HL-60 (cell line): ENCODE measurements at regions not wholly inside any gene's neighbourhood (a gene's known extent, or its start where the extent isn't known, plus 50 kb on each side); places are given as distances from the start of the nearest gene placed in this dataset.

Source experiments
- DNase-seq, 2 experiments: peaks; one replicate each; pipeline ENCODE4 v3.0.0-alpha.2; 2010 to 2020; ENCODE audit warnings: low read depth in 1 of 2, low spot score in 1 of 2
- H3K27ac ChIP-seq: fragments of 250-450 bp; sonication (Bioruptor Pico); replicated peaks from 2 replicates; pipeline ENCODE4 v1.5.1; 2020; ENCODE audit warnings: mild to moderate bottlenecking, moderate library complexity
- H3K27me3 ChIP-seq: fragments of 250-450 bp; sonication (Bioruptor Pico); 2 replicates; pipeline ENCODE4 v1.5.1; 2021; ENCODE audit warnings: mild to moderate bottlenecking, moderate library complexity; ENCODE audit not compliant: insufficient read depth, poor library complexity, severe bottlenecking
- H3K4me3 ChIP-seq: replicated peaks from 2 replicates; pipeline ENCODE4 v1.5.1; 2011; ENCODE audit warnings: mild to moderate bottlenecking, control low read depth, low read length; ENCODE audit not compliant: insufficient read depth
- GABPA ChIP-seq: IDR thresholded peaks from 2 replicates; pipeline ENCODE4 v1.6.1; 2012; ENCODE audit warnings: low read depth
- POLR2AphosphoS5 ChIP-seq: IDR thresholded peaks from 2 replicates; pipeline ENCODE4 v1.6.1; 2012; ENCODE audit warnings: low read depth
- SPI1 ChIP-seq: IDR thresholded peaks from 2 replicates; pipeline ENCODE4 v1.6.1; 2012; ENCODE audit warnings: low read depth, mild to moderate bottlenecking, borderline replicate concordance
- TF ChIP-seq, protein P1 (sequence below): IDR thresholded peaks from one replicate; pipeline ENCODE4 v1.5.1; 2011; ENCODE audit warnings: low read length, control low read depth, inconsistent platforms; ENCODE audit not compliant: insufficient read depth
- TF ChIP-seq, protein P2 (sequence below): IDR thresholded peaks from 2 replicates; pipeline ENCODE4 v1.6.1; 2012; ENCODE audit warnings: low read depth; ENCODE audit not compliant: insufficient replicate concordance

DNA sequence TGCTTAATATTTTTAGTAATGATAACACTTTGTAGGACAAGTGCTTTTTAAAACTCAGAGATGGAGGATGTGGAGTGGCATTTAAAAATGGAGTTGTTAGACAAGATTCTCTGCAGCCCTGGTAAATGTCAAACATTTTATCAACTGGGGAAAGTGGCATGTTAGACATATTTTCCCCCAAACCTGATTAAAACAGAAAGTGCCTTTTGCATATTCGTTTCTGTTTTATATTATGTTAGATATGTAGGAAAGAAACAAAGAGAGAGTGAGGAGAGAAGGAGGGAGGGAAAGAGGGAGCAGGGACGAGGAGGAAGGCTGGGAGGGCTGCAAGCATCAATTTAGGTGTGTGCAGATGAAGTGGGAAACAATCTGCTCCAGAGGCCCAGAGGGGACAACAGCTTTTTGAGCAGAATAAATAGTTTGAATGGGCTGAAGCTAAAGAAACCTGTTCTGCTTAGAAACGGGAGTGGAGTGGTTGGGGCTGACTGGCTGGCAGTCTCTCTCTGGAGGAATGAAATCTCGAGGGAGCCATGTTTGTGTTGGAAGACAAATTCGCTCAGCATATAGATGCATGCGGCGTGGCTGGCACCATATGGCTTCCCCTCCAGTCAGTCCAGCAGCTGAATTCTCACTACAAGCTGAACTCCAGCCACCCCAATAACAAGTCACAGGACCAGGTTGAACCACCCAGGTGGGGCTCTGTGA lies 502.2 kb downstream of the AJAP1 start:
- H3K27ac ChIP-seq: no peak overlapping the region
- H3K27me3 ChIP-seq: no peaks in the 10 kb centered on the region
- no peak overlapping the region for H3K4me3 ChIP-seq
- no peak for DNase-seq
- TF ChIP-seq SPI1 (no peak), GABPA (no peak), POLR2AphosphoS5 (no peak)
- TF ChIP-seq, protein P1, sequence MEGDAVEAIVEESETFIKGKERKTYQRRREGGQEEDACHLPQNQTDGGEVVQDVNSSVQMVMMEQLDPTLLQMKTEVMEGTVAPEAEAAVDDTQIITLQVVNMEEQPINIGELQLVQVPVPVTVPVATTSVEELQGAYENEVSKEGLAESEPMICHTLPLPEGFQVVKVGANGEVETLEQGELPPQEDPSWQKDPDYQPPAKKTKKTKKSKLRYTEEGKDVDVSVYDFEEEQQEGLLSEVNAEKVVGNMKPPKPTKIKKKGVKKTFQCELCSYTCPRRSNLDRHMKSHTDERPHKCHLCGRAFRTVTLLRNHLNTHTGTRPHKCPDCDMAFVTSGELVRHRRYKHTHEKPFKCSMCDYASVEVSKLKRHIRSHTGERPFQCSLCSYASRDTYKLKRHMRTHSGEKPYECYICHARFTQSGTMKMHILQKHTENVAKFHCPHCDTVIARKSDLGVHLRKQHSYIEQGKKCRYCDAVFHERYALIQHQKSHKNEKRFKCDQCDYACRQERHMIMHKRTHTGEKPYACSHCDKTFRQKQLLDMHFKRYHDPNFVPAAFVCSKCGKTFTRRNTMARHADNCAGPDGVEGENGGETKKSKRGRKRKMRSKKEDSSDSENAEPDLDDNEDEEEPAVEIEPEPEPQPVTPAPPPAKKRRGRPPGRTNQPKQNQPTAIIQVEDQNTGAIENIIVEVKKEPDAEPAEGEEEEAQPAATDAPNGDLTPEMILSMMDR: no peak
- TF ChIP-seq, protein P2, sequence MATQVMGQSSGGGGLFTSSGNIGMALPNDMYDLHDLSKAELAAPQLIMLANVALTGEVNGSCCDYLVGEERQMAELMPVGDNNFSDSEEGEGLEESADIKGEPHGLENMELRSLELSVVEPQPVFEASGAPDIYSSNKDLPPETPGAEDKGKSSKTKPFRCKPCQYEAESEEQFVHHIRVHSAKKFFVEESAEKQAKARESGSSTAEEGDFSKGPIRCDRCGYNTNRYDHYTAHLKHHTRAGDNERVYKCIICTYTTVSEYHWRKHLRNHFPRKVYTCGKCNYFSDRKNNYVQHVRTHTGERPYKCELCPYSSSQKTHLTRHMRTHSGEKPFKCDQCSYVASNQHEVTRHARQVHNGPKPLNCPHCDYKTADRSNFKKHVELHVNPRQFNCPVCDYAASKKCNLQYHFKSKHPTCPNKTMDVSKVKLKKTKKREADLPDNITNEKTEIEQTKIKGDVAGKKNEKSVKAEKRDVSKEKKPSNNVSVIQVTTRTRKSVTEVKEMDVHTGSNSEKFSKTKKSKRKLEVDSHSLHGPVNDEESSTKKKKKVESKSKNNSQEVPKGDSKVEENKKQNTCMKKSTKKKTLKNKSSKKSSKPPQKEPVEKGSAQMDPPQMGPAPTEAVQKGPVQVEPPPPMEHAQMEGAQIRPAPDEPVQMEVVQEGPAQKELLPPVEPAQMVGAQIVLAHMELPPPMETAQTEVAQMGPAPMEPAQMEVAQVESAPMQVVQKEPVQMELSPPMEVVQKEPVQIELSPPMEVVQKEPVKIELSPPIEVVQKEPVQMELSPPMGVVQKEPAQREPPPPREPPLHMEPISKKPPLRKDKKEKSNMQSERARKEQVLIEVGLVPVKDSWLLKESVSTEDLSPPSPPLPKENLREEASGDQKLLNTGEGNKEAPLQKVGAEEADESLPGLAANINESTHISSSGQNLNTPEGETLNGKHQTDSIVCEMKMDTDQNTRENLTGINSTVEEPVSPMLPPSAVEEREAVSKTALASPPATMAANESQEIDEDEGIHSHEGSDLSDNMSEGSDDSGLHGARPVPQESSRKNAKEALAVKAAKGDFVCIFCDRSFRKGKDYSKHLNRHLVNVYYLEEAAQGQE: no peak

DNA sequence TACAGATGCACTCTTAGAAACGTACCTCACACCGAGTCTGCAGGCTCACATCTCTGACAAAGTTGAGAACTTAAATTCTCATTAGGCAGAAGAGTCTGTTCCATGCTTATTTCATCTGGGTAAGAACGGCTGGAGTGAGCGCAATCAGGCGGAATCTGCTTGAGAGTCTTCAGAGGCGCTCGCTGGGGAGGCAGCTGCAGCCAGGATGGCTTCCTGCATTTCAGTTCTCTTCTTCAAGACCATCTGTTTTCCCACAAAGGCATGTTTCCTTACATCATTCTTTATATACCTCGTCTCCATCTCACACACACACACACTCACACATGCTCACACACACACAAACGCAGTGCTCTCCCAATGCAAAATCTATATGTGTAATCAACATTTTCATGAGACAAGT lies 497.1 kb downstream of the AJAP1 start:
- Histone ChIP-seq H3K27ac (no peak overlapping the region), H3K27me3 (no peaks in the 10 kb centered on the region), H3K4me3 (no peak overlapping the region)
- DNase-seq: no peak
- TF ChIP-seq POLR2AphosphoS5 (no peak), GABPA (no peak), SPI1 (no peak)
- TF ChIP-seq, protein P2: no peak
- TF ChIP-seq, protein P1: no peak

DNA sequence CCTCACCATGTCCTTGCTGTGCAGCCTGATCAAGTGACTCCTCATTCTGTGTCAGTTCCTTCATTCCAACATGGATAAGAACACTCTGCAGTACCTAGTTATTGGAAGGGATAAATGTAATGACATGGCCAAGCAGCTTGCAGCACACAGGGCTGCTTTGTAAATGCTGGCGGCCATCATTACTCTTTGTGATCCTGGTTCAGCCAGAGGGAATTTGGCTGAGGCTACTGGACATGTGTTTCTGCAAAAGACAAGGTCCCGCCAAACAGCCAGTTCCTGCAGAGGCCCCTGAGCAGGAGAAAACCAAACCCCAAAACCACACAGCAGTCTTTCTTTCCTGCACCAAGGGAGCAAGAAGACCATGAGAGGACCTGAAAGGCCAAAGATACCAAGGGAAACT lies 495.8 kb downstream of the AJAP1 start:
- Histone ChIP-seq H3K4me3 (no peak overlapping the region), H3K27ac (no peak overlapping the region), H3K27me3 (no peaks in the 10 kb centered on the region)
- no peak for DNase-seq
- TF ChIP-seq POLR2AphosphoS5 (no peak), SPI1 (no peak), GABPA (no peak)
- TF ChIP-seq, protein P2: no peak
- TF ChIP-seq, protein P1: no peak
